A204.1 (cell line): ENCODE measurements at regions not wholly inside any gene's neighbourhood (a gene's known extent, or its start where the extent isn't known, plus 50 kb on each side); places are given as distances from the start of the nearest gene placed in this dataset.

Experiments
- FAIRE-seq: peaks from 2 replicates; lab custom pipeline; 2012; peaks lifted over from hg19 to GRCh38; lab: Jason Lieb, UNC

- FAIRE-seq = no peak
Measured at GRCh38 chr16:54475019-54475601, 188.5 kb upstream of the IRX3 start.

- no peak for FAIRE-seq
Measured at GRCh38 chr16:54473226-54473993, 186.8 kb upstream of the IRX3 start.

DNA sequence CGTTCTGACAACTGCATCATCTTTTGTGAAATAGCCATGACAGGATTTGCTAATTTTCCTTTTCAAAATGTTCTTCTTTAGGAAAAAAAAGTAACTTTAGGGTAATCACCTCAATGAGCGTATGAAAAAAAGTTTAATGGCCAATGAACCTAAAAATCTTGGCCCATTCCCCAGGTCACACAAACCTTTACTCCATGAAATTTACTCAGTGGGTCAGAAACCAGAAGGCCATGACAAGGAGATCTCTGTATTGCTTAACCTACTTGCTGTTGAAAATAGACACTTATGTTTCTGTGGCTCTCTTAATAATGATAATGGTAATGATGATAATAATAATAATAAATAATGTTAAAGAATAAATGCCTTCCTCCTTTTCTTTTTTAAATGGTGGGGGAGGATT is 180.8 kb upstream of the IRX3 start:
- FAIRE-seq = no peak

DNA sequence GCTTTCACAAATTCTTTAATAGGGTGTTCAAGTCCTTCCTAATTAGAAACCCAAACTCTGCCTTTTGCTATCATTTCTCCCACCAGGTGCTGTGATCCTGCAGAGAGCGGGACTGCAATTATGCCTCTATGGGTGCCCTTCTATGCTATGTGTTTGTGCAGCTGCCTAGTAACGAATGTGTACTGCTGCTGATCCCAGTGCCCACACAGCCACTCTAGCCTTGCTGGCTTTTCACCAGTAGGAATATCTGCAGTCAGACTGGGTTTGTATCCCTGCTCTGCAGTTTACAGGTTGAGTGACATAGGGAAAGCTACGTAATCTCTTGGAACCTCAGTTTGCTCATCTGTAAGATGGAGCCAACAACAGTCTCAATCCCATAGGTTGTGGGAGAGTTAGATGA is 179.6 kb upstream of the IRX3 start:
- no peak for FAIRE-seq

DNA sequence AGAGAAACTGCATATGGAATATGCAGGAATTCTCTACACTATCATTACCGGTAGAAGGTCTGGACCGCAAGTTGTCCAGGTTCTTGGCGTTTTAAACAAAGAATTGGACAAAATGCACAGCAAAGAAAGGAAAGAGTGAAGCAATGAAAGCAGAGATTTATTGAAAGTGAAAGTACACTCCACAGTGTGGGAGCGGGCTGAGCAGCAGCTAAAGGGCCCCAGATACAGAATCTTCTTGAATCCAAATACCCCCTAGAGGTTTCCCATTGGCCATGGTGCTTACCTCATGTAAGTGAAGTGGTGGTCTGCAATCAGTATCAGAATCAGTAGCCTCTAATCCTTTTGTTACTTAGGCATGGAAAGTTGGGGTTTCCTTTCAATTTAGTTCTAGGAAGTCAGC is 178.5 kb upstream of the IRX3 start:
- FAIRE-seq = no peak

DNA sequence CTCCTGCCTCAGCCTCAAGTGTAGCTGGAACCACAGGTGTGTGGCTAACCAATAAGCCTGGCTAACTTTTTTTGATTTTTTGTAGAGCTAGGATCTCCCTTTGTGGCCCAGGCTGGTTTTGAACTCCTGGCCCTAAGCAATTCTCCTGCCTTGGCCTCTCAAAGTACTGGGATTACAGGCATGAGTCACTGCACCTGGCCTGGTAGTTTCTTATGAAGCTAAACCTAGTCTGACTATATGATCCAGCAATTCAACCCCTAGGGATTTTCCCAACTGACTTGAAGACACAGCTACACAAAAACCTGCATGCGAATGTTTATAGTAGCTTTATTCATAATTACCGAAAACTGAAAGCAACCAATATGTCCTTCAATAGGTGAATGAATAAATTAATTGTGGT is 176.2 kb upstream of the IRX3 start:
- no peak for FAIRE-seq

DNA sequence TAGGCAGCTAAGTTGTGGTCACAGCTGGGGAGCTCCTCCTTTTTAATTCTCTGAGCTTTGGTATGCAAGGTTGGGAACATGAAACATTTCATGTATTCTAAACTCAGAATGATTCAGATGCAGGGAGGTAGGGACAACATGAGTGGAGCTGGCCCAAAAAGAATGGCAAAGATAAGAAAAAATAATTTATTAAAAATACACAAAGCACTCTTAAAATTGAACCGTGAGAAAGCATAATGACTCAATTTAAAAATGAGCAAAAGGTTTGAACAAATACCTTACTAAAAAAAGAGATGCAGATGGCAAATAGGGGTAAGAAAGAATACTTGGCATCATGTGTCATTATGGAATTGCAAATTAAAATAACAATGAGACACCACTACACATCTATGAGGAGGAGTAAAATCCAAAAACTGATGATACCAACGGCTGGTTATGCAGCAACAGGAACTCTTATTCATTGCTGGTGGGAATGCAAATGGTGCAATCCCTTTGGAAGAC is 175.6 kb upstream of the IRX3 start:
- FAIRE-seq = no peak

DNA sequence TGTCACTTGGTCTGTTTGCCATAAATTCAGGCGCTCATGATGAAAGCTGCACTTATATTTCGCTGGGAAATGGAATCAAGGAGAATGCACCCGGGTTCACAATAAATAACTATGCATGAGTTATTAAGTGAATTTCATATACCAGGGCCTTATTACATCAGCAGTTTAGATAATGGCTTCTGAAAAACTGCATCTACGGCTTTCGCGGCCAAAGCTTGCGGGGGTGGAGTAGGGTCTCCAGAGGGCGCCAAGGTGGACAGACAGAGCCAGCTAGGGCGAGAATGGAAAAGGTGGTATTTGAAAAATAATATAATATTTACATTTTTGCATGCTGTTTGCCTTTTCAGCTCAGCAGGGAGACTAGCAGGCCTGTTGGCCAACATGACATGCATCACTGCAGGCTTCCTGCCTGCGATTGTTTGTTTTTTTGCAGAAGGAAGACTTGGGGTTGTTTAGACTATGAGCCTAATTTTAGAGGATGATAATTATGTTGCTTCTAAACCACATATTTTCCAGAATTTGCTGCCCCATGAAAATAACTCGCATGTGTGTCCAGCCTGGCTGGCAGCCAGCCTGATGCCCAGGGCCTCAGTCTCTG is 173.8 kb upstream of the IRX3 start:
- no peak for FAIRE-seq

- no peak for FAIRE-seq
Measured at GRCh38 chr16:54459509-54460262, 173.1 kb upstream of the IRX3 start.

- no peak for FAIRE-seq
Measured at GRCh38 chr16:54458923-54459322, 172.3 kb upstream of the IRX3 start.

DNA sequence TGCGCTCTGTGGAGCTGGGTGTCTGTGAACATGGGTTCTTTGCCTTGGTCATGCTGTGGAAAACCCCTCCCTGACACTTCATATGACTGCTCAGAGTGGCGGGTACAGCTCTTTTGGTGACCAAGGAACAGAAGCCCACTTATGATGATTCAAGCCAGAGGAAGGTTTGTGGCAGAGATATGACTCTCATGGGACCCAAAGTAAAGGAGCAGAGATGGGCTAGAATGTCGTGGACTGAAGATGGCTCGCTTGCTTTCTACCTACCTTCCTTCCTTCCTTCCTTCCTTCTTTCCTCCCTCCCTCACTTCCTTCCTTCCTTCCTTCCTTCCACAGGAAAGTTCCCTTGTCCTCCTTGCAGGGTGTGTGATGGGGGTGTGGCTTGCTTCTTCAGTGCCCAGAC is 169.7 kb upstream of the IRX3 start:
- no peak for FAIRE-seq

GRCh38 chr16:54455030-54455725 is 168.6 kb upstream of the IRX3 start:
- FAIRE-seq = no peak

- no peak for FAIRE-seq
Measured at GRCh38 chr16:54454616-54455015, 168.0 kb upstream of the IRX3 start.

GRCh38 chr16:54453871-54454270 is 167.3 kb upstream of the IRX3 start:
- FAIRE-seq = no peak

DNA sequence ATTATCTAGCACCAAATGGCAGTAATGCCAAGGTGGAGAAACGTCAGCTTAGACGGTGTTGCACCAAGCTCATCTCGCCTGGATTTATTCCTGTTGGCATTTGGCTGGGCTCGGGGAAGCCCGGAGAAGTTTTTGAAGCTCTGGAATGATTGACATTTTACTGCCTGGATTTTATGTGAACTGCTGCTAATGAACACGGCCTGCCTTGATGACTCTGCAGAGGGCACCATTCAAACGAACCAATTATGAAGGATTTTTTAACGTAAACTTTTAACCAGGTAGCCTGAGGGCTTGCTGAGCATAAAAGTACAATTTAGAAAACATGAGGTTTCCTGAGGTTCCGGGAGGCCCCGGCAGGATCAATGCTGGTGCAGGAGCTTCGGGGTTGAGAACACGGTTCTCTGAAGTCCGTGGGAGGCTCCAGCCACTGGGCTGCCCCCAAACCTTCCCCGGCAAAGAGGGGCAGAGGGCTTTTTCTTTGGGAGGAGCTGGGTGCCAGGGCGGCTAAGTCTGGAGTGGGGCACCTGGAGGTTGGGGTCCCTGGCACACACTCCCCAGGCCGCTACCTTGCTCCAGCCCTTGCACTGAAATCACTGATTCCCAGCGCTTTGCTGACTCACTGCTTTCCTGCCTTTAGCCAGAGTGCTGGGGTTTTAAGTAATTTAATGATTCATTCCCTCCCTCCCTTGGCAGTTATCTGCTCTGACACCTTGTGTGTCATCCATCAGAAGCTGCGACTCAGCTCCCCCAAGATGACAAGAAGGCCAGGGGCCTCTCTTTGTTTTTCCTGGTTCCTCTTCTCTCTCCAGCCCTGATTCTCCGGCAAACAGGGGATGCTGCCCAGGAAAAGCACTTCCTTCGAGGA is 161.2 kb upstream of the IRX3 start:
- no peak for FAIRE-seq

- no peak for FAIRE-seq
Measured at GRCh38 chr16:54446639-54447038, 160.1 kb upstream of the IRX3 start.

GRCh38 chr16:54444851-54445458 is 158.4 kb upstream of the IRX3 start:
- FAIRE-seq = no peak

GRCh38 chr16:54443839-54444238 is 157.3 kb upstream of the IRX3 start:
- no peak for FAIRE-seq

GRCh38 chr16:54443352-54443751 is 156.8 kb upstream of the IRX3 start:
- FAIRE-seq = no peak

- FAIRE-seq = no peak
Measured at GRCh38 chr16:54442864-54443263, 156.3 kb upstream of the IRX3 start.

- no peak for FAIRE-seq
Measured at GRCh38 chr16:54438469-54438868, 151.9 kb upstream of the IRX3 start.
